ENCODE measurements at regions not wholly inside any gene's neighbourhood (a gene's known extent, or its start where the extent isn't known, plus 50 kb on each side); places are given as distances from the start of the nearest gene placed in this dataset.

DNA sequence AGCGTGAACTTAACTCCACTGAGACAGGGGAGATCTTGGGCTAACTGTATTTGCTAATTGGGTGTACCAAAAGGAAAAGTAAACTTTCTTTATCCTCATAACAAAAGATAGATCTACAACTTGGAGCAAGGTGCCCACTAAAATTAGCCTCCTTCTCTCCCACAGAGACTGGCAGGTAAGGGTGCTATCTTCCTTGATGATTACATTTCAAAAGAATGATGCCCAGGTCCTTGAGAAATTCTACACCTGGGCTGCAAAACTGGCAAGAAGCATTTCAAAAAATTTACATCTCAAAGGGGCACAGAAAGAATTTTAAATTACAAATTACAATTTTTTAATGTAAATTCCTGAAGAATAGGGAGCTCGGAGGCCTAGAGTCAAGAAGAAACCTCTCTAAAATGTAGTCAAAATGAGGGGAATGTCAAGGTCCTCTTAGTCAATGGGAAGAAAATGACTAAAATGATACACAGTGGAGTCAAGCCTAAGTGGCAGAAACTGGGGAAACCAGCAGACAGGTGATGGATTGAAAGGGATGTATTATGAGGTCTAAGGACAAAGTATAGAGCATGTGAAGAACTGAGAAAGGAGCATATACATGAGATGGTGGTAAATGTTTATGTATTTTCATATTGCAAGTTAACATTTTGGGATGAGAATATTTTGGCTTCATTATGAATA, 348.3 kb upstream of the TUSC1 start:
- no peak for TF ChIP-seq POLR2A (IDR thresholded peaks at IDR 0.05)
- TF ChIP-seq, protein P1, sequence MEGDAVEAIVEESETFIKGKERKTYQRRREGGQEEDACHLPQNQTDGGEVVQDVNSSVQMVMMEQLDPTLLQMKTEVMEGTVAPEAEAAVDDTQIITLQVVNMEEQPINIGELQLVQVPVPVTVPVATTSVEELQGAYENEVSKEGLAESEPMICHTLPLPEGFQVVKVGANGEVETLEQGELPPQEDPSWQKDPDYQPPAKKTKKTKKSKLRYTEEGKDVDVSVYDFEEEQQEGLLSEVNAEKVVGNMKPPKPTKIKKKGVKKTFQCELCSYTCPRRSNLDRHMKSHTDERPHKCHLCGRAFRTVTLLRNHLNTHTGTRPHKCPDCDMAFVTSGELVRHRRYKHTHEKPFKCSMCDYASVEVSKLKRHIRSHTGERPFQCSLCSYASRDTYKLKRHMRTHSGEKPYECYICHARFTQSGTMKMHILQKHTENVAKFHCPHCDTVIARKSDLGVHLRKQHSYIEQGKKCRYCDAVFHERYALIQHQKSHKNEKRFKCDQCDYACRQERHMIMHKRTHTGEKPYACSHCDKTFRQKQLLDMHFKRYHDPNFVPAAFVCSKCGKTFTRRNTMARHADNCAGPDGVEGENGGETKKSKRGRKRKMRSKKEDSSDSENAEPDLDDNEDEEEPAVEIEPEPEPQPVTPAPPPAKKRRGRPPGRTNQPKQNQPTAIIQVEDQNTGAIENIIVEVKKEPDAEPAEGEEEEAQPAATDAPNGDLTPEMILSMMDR (IDR thresholded peaks at IDR 0.05), result no peak

Data from lower leg skin (tissue), 3 donors.